ENCODE measurements at regions not wholly inside any gene's neighbourhood (a gene's known extent, or its start where the extent isn't known, plus 50 kb on each side); places are given as distances from the start of the nearest gene placed in this dataset.

- DNase-seq (ENCODE audit: low read depth): no peak
- TF ChIP-seq CTCF (conservative IDR thresholded peaks at IDR 0.05; ENCODE audit: low read depth, low read length): no peak
- H3K4me3 ChIP-seq (ENCODE audit: low read depth, low read length): no peak overlapping the region
These were observed 141.0 kb downstream of the RPIA start for GRCh38 chr2:88832311-88832991.

- H3K4me3 ChIP-seq (ENCODE audit: low read depth, low read length): no peak overlapping the region
- no peak for TF ChIP-seq CTCF (conservative IDR thresholded peaks at IDR 0.05; ENCODE audit: low read depth, low read length)
- DNase-seq (ENCODE audit: low read depth): no peak
These were observed 141.5 kb downstream of the RPIA start for GRCh38 chr2:88832992-88833389.

GRCh38 chr2:88834376-88834775 is 142.9 kb downstream of the RPIA start:
- TF ChIP-seq CTCF (conservative IDR thresholded peaks at IDR 0.05; ENCODE audit: low read depth, low read length): no peak
- no peak for DNase-seq (ENCODE audit: low read depth)
- H3K4me3 ChIP-seq (ENCODE audit: low read depth, low read length): no peak overlapping the region

GRCh38 chr2:88834866-88835265 is 143.4 kb downstream of the RPIA start:
- no peak for DNase-seq (ENCODE audit: low read depth)
- H3K4me3 ChIP-seq (ENCODE audit: low read depth, low read length): no peak overlapping the region
- no peak for TF ChIP-seq CTCF (conservative IDR thresholded peaks at IDR 0.05; ENCODE audit: low read depth, low read length)

- no peak for DNase-seq (ENCODE audit: low read depth)
- TF ChIP-seq CTCF (conservative IDR thresholded peaks at IDR 0.05; ENCODE audit: low read depth, low read length): no peak
- H3K4me3 ChIP-seq (ENCODE audit: low read depth, low read length): no peak overlapping the region
These were observed 144.3 kb downstream of the RPIA start for GRCh38 chr2:88835726-88836125.

- no peak for TF ChIP-seq CTCF (conservative IDR thresholded peaks at IDR 0.05; ENCODE audit: low read depth, low read length)
- DNase-seq (ENCODE audit: low read depth): no peak
These were observed 144.9 kb downstream of the RPIA start for GRCh38 chr2:88836351-88836750.

GRCh38 chr2:88837511-88838160 is 146.2 kb downstream of the RPIA start:
- no peak for DNase-seq (ENCODE audit: low read depth)
- no peak overlapping the region for H3K4me3 ChIP-seq (ENCODE audit: low read depth, low read length)
- TF ChIP-seq CTCF (conservative IDR thresholded peaks at IDR 0.05; ENCODE audit: low read depth, low read length): no peak

More at GRCh38 chr2:88836351-88836750, 144.9 kb downstream of the RPIA start:
- no peak overlapping the region for H3K4me3 ChIP-seq (ENCODE audit: low read depth, low read length)

Measured in choroid plexus epithelial cell (primary cell).